Activated T-cell treated with anti-CD3 and anti-CD28 coated beads, Interleukin-2, amount 50 U/mL, for 24 hours (primary cell): ENCODE measurements at regions not wholly inside any gene's neighbourhood (a gene's known extent, or its start where the extent isn't known, plus 50 kb on each side); places are given as distances from the start of the nearest gene placed in this dataset.
A peak's percentile ranks its signal among the peaks of the same experiment; 100 is the strongest.
"Not testable (repeated sequence)": the region's sequence is repeated elsewhere in the genome, so short reads cannot be mapped to it uniquely, and the experiment has no call there.

Source experiments
- DNase-seq: peaks from one replicate; pipeline ENCODE4 v3.0.0-alpha.2; 2020
- H3K27ac Mint-ChIP-seq: 2 replicates; pipeline ENCODE4 v1.8.0; 2020; ENCODE audit warnings: mild to moderate bottlenecking, mixed read lengths
- H3K27me3 Mint-ChIP-seq: 2 replicates; pipeline ENCODE4 v1.8.0; 2020; ENCODE audit warnings: mixed read lengths
- H3K36me3 Mint-ChIP-seq: 2 replicates; pipeline ENCODE4 v1.8.0; 2020; ENCODE audit warnings: low read depth, mixed read lengths
- H3K4me1 Mint-ChIP-seq: 2 replicates; pipeline ENCODE4 v1.8.0; 2020; ENCODE audit warnings: low read depth, mixed read lengths
- H3K4me3 Mint-ChIP-seq: 2 replicates; pipeline ENCODE4 v1.8.0; 2020; ENCODE audit warnings: mild to moderate bottlenecking, moderate library complexity, mixed read lengths
- H3K9me3 Mint-ChIP-seq: 2 replicates; pipeline ENCODE4 v1.8.0; 2020; ENCODE audit warnings: mixed read lengths

- not testable (repeated sequence) for H3K36me3 Mint-ChIP-seq
These were observed 69.0 kb downstream of the TMEM121 start for GRCh38 chr14:105595346-105595745.

DNA sequence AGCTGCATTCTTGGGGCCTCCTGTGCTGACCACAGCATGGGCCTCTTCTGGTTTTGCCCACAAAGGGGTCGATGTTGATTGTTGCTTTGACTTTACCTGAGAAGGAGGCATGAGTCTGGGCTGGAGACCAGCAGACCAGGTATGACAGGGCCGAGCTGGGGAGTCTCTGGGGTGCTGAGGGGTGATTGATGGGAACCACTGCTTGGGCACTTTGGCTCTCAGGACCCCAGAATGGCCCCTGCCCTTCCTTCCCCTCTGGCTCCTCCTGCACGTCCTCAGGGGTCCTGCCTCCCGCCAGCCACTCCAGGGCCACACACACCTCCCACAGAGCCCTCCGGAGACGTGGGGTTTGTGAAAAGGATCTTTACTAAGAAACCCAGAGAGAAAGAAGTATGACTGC, 70.0 kb downstream of the TMEM121 start:
- not testable (repeated sequence) for H3K36me3 Mint-ChIP-seq, H3K4me1 Mint-ChIP-seq, H3K27me3 Mint-ChIP-seq, H3K27ac Mint-ChIP-seq, H3K9me3 Mint-ChIP-seq, H3K4me3 Mint-ChIP-seq
- DNase-seq = peak; percentile 20

More at GRCh38 chr14:105595346-105595745, 69.0 kb downstream of the TMEM121 start:
- not testable (repeated sequence) for H3K27ac Mint-ChIP-seq, H3K4me3 Mint-ChIP-seq, H3K9me3 Mint-ChIP-seq, H3K27me3 Mint-ChIP-seq, H3K4me1 Mint-ChIP-seq
- DNase-seq = peak; percentile 12

GRCh38 chr14:105598040-105598763, 71.8 kb downstream of the TMEM121 start:
- not testable (repeated sequence) for H3K27ac Mint-ChIP-seq, H3K4me1 Mint-ChIP-seq, H3K27me3 Mint-ChIP-seq, H3K36me3 Mint-ChIP-seq, H3K9me3 Mint-ChIP-seq, H3K4me3 Mint-ChIP-seq
- DNase-seq = peak; percentile 9

GRCh38 chr14:105598925-105599586, 72.7 kb downstream of the TMEM121 start:
- H3K27me3 Mint-ChIP-seq, H3K27ac Mint-ChIP-seq, H3K9me3 Mint-ChIP-seq, H3K4me3 Mint-ChIP-seq, H3K4me1 Mint-ChIP-seq, H3K36me3 Mint-ChIP-seq: not testable (repeated sequence)
- peak; percentile 27 for DNase-seq

DNA sequence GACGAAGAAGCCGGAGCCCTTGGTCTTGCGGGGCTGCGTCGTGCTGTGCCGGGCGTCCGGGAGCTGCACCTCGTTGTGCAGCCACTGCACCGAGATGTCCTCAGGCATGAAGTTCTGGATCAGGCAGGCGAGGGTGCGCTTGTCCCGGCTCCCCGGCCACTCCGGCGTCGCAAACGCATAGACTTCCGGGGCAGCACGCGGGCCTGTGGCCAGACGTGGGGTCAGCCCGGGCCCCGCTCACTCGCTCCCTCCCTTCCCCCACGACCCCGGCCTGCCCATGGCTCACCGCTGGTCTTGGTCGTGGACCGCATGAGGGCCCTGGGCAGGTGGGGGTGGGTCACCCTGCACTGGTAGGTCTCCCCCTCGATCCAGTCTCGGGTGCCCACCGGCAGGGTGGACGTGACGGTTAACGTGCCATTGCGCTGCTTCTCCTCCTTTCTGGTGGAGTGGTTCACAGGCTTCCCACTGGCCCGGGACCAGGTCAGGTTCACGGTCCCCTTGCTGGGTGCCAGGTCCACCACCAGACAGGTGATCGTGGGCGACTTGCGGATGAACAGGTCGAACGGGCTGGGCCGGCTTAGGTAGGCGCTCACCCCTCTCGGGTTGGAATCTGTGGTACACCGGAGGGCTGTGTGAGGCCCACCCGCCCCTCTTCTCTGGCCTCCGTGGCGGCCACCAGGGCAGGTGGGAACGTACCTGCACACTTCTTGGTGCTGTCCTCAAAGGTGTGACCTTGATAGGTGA, 74.0 kb downstream of the TMEM121 start:
- H3K9me3 Mint-ChIP-seq, H3K36me3 Mint-ChIP-seq, H3K27ac Mint-ChIP-seq, H3K4me1 Mint-ChIP-seq, H3K4me3 Mint-ChIP-seq, H3K27me3 Mint-ChIP-seq: not testable (repeated sequence)
- DNase-seq = peak; percentile 9

DNA sequence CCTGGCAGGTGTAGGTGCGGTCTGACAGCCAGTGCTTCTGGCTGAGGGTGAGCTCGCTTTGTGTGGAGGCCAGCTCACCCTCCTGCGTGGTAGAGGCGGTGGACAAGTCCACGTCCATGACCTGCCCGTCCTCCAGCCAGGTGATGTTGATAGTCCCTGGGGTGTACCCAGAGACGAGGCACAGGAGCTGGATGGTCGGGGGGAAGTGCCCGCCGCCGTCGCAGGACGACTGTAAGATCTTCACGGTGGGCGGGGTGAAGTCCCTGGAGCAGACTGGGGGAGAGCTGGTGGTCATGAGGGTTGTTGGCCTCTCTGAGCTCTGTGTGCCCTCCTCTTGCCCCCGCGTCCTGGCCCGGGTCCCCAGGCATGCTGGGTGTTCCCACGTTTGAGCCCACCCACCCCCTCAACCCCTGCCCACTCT, 74.6 kb downstream of the TMEM121 start:
- no peak overlapping the region for H3K4me3 Mint-ChIP-seq
- H3K36me3 Mint-ChIP-seq = no peaks in the 10 kb centered on the region
- H3K4me1 Mint-ChIP-seq = no peaks in the 10 kb centered on the region
- H3K27me3 Mint-ChIP-seq = no peaks in the 10 kb centered on the region
- H3K27ac Mint-ChIP-seq = no peak overlapping the region
- no peaks in the 10 kb centered on the region for H3K9me3 Mint-ChIP-seq
- DNase-seq = peak; percentile 8

DNA sequence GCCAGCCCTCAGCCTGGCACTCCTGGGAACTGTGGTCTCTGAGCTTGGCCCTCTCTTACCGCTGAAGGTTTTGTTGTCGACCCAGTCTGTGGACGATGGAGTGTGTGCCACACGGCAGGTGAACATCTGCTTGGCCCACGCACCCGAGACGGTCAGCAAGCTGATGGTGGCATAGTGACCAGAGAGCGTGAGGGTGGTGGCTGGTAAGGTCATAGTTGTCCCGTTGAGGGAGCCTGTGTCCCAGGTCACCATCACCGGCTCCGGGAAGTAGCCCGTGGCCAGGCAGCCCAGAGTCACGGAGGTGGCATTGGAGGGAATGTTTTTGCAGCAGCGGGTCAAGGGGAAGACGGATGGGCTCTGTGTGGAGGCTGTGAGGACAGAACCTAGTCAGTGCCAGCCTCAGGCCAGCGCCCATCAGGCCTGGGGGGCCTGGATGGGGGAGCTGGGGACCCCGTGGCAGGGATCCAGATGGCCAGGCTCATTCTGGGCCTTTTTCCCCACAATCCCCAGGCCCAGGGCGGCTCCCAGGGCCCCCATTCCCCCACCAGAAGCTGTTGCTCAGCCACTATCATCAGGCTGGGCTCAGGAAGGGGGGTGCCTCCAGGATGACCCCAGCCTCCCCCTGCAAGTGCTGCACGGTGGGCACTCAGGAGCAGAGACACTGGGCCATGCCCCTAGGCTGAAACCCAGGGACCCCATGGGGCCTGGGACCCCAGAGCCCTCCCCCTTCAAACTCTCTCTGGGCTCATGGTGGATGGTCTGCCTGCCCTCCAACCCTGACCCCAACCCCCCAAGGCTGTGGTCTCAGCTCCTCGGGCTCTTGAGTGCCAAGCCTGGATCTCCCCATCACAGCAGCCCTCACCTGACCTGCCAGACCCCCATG, 75.2 kb downstream of the TMEM121 start:
- Mint-ChIP-seq H3K36me3 (no peaks in the 10 kb centered on the region), H3K9me3 (no peaks in the 10 kb centered on the region), H3K4me1 (no peaks in the 10 kb centered on the region), H3K27ac (no peak overlapping the region), H3K4me3 (no peak overlapping the region), H3K27me3 (no peaks in the 10 kb centered on the region)
- no peak for DNase-seq

DNA sequence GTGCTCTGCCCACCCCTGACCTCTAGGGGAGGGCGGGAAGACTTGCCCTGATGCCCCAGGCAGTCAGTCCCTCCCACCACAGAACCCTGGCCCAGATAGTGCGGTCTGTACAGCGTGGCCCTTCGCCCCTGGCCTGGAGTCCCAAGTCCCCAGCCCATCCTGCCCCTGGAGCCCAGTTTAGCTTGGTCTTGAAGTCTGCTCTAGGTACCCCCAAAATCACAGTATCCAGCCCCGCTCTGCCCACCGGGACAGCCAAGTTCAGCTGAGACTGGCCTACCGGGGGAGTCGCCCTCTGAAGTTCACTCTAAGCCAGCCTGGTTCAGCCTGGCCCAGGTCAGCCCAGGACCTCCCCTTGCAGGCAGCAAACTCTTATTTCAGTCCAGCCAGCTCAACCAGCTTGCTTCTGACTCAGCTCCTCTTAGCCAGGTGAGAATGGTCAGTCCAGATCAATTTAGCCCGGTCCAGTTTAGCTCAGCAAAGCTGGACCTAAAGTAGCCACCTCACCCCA, 75.9 kb downstream of the TMEM121 start:
- DNase-seq = no peak
- Mint-ChIP-seq H3K4me1 (no peaks in the 10 kb centered on the region), H3K27ac (no peak overlapping the region), H3K9me3 (no peaks in the 10 kb centered on the region), H3K36me3 (no peaks in the 10 kb centered on the region), H3K27me3 (no peaks in the 10 kb centered on the region), H3K4me3 (no peak overlapping the region)

- Mint-ChIP-seq H3K4me1 (no peaks in the 10 kb centered on the region), H3K9me3 (no peaks in the 10 kb centered on the region), H3K27ac (no peak overlapping the region), H3K27me3 (no peaks in the 10 kb centered on the region), H3K4me3 (no peak overlapping the region), H3K36me3 (no peaks in the 10 kb centered on the region)
- no peak for DNase-seq
These were observed 76.7 kb downstream of the TMEM121 start for GRCh38 chr14:105602799-105603793.

- not testable (repeated sequence) for H3K27me3 Mint-ChIP-seq, H3K27ac Mint-ChIP-seq, H3K9me3 Mint-ChIP-seq, DNase-seq, H3K36me3 Mint-ChIP-seq, H3K4me1 Mint-ChIP-seq, H3K4me3 Mint-ChIP-seq
These were observed 78.4 kb downstream of the TMEM121 start for GRCh38 chr14:105604531-105605463.

DNA sequence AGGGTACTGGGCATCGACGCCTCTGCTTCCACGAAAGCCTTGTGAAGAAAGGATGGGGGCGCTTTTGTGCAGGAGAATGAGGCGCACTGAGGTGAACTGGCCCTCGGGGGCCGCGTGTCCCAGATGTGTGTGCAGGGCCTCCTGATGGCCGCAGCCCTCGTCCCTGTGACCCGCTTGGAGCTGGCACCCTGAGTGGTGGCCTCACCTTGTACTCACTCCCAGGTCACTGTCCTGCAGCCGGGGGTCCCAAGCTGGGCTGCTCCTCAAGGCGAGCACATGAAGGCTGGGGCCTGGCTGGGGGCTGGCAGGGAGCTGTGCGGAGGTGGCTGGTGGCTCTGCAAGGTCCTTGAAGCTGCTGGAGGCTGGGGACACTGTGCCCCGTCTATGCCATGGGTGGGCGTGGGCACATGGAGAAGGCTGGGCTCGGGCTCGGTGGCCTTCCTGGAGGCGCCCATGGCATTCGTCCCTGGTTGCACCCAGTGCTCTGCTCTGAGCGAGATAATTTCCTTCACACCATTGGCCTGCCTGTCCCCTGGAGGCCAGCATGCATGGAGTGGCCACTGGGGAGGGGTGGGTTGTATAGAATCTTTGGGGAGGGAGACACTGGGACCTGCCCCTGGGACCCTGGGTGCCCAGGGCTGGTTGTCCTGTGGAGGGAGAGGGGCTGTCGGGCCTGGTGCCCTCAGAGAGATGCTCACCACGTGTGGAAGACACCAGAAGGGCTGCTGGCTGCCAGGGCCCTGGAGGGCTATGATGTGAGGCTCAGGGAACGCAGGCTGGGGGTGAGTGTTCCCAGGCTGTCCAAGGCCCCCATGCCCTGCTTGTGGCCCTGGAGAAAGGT, 79.3 kb downstream of the TMEM121 start:
- Mint-ChIP-seq H3K27ac (no peak overlapping the region), H3K9me3 (no peaks in the 10 kb centered on the region), H3K4me1 (no peaks in the 10 kb centered on the region), H3K36me3 (no peaks in the 10 kb centered on the region), H3K27me3 (no peaks in the 10 kb centered on the region), H3K4me3 (no peak overlapping the region)
- DNase-seq = no peak
